ENCODE measurements at regions not wholly inside any gene's neighbourhood (a gene's known extent, or its start where the extent isn't known, plus 50 kb on each side); places are given as distances from the start of the nearest gene placed in this dataset.

GRCh38 chr3:22245811-22246583, 495.0 kb upstream of the ZNF385D start:
- Histone ChIP-seq H3K4me1 (replicated peaks in 1 of 2; ENCODE audit: control insufficient read depth in 2 of 2, insufficient read depth in 2 of 2, low read length in 2 of 2) (no peaks in the 10 kb centered on the region), H3K79me2 (ENCODE audit: control insufficient read depth, insufficient read depth, low read length) (no peaks in the 10 kb centered on the region), H3K27ac (ENCODE audit: extremely low read depth, low read depth, low read length) (no peak overlapping the region), H3K9me1 (ENCODE audit: control insufficient read depth, insufficient read depth, low read length) (no peaks in the 10 kb centered on the region), H3K9ac (ENCODE audit: insufficient read depth in 1 of 2, low read depth in 2 of 2, low read length in 2 of 2) (no peak overlapping the region), H3K9me3 (replicated peaks; ENCODE audit: control insufficient read depth, insufficient read depth, low read depth, low read length) (no peaks in the 10 kb centered on the region), H3K4me2 (ENCODE audit: insufficient read depth, low read length) (no peak overlapping the region), H4K20me1 (replicated peaks; ENCODE audit: control insufficient read depth, insufficient read depth, low read length) (no peaks in the 10 kb centered on the region), H2AFZ (ENCODE audit: low read depth, low read length) (no peak overlapping the region), H3K27me3 (ENCODE audit: control insufficient read depth in 2 of 2, insufficient read depth in 2 of 2, low read length in 2 of 2) (no peaks in the 10 kb centered on the region), H3K4me3 (no peak overlapping the region), H3K36me3 (ENCODE audit: control insufficient read depth, insufficient read depth, low read length) (no peaks in the 10 kb centered on the region)
- 0% methylated on average over 3 of the region's 3 CpGs for WGBS (ENCODE audit: insufficient coverage, low coverage, missing lambda C conversion rate)
- no TSS peak for BruUV-seq (replicated peaks)
- ChIA-PET POLR2A (no interaction called here), CTCF (ENCODE audit: low intra/inter-chr PET ratio) (no interaction called here)
- no peak for DNase-seq (ENCODE audit: extremely low read depth in 1 of 4, low spot score in 3 of 4)
- no peak for FAIRE-seq
- in situ Hi-C loops (cut with MboI), result no loop called here
- ATAC-seq, result no peak
- intact Hi-C loops (cut with micrococcal nuclease), result no loop called here
- TF ChIP-seq ZNF592 (IDR thresholded peaks at IDR 0.05) (no peak), CBFA2T3 (IDR thresholded peaks at IDR 0.05) (no peak), ATF7 (IDR thresholded peaks at IDR 0.05) (no peak), SPI1 (IDR thresholded peaks at IDR 0.05; ENCODE audit: borderline replicate concordance, low read depth, low read length) (no peak), REST (IDR thresholded peaks at IDR 0.05; ENCODE audit: borderline replicate concordance) (no peak), REST (CRISPR knock-in tag; IDR thresholded peaks at IDR 0.05; ENCODE audit: low read depth) (no peak), DNMT1 (IDR thresholded peaks at IDR 0.05) (no peak), FOXO4 (CRISPR knock-in tag; IDR thresholded peaks at IDR 0.05) (no peak)
